Calu3 (cell line): ENCODE measurements at regions not wholly inside any gene's neighbourhood (a gene's known extent, or its start where the extent isn't known, plus 50 kb on each side); places are given as distances from the start of the nearest gene placed in this dataset.

Experiments
- BruUV-seq: library from RNA; stranded (reverse); fragments of 400-500 nt; replicated peaks from 2 replicates; lab custom pipeline; 2021; lab: Mats Ljungman, UMichigan
- CTCF ChIA-PET: fragments of 300-600 bp; sonication (Branson Sonifier 250); formaldehyde crosslinking; loops from one replicate; lab custom pipeline; 2022; ENCODE audit warnings: antibody characterized with exemption; lab: Charles Lee
- DNase-seq: peaks from one replicate; pipeline ENCODE4 v3.0.0; 2022
- H3K27ac Mint-ChIP-seq: one replicate; pipeline ENCODE4 v1.8.0; 2022; ENCODE audit warnings: mixed read lengths; ENCODE audit not compliant: unreplicated experiment
- H3K27me3 Mint-ChIP-seq: one replicate; pipeline ENCODE4 v1.8.0; 2022; ENCODE audit warnings: mixed read lengths; ENCODE audit not compliant: unreplicated experiment
- H3K36me3 Mint-ChIP-seq: one replicate; pipeline ENCODE4 v1.8.0; 2022; ENCODE audit warnings: mild to moderate bottlenecking, moderate library complexity, mixed read lengths; ENCODE audit not compliant: insufficient read depth, unreplicated experiment
- H3K4me1 Mint-ChIP-seq: one replicate; pipeline ENCODE4 v1.8.0; 2022; ENCODE audit warnings: mild to moderate bottlenecking, low read depth, mixed read lengths; ENCODE audit not compliant: unreplicated experiment
- H3K4me3 Mint-ChIP-seq: one replicate; pipeline ENCODE4 v1.8.0; 2022; ENCODE audit warnings: mild to moderate bottlenecking, low read depth, moderate library complexity, mixed read lengths; ENCODE audit not compliant: unreplicated experiment
- H3K9me3 Mint-ChIP-seq: one replicate; pipeline ENCODE4 v1.8.0; 2022; ENCODE audit warnings: low read depth, mixed read lengths; ENCODE audit not compliant: unreplicated experiment
- intact Hi-C: fragments of 100-400 bp; cut with micrococcal nuclease; formaldehyde crosslinking; loops from one replicate; pipeline ENCODE4 v1.10.0; 2022; ENCODE audit not compliant: unreplicated experiment
- TF ChIP-seq, protein P1 (sequence below): fragments of 200-600 bp; IDR thresholded peaks from one replicate; pipeline ENCODE4 v1.8.0; 2022; ENCODE audit warnings: antibody characterized with exemption; ENCODE audit not compliant: unreplicated experiment

DNA sequence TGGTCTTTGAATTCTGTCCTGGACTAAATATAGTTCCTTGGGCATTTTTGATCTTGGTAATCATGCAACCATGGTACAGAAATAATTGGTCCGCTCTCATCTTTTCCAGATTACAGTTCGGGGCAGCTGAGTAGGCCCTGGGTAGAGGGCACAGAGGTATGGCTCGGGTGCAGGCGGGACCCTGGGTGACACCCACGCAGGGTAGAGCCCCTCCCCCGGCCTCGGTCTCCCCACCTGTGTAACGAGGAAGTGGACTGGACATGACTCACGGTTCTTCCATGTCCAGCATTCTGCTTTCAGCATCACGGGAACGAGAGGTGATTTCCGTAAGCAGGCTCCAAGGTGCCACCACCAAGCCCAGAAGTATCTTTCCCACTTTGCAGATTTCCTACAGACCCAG is 91.0 kb upstream of the DIO3 start:
- DNase-seq, result no peak
- Mint-ChIP-seq H3K4me3 (no peak overlapping the region), H3K27ac (no peak overlapping the region), H3K27me3 (no peaks in the 10 kb centered on the region), H3K36me3 (peaks cover 22% of the 10 kb centered on the region), H3K4me1 (peaks cover 12% of the 10 kb centered on the region), H3K9me3 (no peaks in the 10 kb centered on the region)
- intact Hi-C loops, result no loop called here
- CTCF ChIA-PET, result no interaction called here
- BruUV-seq, result no TSS peak
- TF ChIP-seq, protein P1, sequence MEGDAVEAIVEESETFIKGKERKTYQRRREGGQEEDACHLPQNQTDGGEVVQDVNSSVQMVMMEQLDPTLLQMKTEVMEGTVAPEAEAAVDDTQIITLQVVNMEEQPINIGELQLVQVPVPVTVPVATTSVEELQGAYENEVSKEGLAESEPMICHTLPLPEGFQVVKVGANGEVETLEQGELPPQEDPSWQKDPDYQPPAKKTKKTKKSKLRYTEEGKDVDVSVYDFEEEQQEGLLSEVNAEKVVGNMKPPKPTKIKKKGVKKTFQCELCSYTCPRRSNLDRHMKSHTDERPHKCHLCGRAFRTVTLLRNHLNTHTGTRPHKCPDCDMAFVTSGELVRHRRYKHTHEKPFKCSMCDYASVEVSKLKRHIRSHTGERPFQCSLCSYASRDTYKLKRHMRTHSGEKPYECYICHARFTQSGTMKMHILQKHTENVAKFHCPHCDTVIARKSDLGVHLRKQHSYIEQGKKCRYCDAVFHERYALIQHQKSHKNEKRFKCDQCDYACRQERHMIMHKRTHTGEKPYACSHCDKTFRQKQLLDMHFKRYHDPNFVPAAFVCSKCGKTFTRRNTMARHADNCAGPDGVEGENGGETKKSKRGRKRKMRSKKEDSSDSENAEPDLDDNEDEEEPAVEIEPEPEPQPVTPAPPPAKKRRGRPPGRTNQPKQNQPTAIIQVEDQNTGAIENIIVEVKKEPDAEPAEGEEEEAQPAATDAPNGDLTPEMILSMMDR, result no peak

DNA sequence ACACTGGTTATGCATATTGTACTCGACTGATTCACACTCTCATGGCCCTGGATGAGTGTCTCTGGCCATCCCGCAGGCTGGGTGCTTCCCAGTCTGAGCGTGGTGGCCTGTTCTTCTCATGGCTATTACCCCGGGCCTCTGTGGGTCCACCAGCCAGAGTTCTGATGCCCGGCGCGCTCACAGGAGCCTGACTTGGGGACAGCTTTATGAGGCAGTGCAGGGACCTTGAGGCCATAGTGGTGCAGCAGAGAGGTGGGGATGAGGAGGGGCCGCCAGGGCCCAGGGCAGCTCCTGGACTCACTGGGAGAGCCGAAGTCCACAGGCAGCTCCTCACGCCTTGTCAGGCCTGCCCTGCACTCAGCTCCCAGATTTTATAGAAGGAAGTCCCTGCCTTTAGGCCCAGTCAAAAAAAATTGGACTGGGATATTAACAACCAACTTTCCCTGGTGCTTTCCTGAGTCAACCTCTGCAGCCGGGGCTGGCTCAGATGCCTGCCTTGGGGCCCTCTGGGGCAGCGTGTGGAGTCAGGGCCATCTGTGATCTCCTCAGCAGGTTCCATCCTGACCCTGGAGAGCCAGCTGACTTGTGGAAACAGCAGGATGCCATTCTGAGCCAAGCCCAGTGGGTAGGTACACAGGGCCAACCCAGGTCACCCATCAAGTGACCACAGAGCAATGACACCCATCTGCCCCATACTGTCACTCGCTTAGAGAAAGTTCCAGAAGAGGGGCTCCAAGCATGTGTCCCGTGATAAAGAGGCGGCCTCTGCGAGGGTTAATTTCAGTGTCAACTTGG is 89.4 kb upstream of the DIO3 start:
- intact Hi-C loops, result no loop called here
- Mint-ChIP-seq H3K4me1 (peaks cover 23% of the 10 kb centered on the region), H3K9me3 (no peaks in the 10 kb centered on the region), H3K27me3 (no peaks in the 10 kb centered on the region), H3K36me3 (peaks cover 31% of the 10 kb centered on the region), H3K27ac (no peak overlapping the region), H3K4me3 (no peak overlapping the region)
- no peak for DNase-seq
- TF ChIP-seq, protein P1, result no peak
- CTCF ChIA-PET, result no interaction called here
- BruUV-seq, result no TSS peak

GRCh38 chr14:101472518-101472849 is 88.8 kb upstream of the DIO3 start:
- Mint-ChIP-seq H3K4me3 (no peak overlapping the region), H3K27me3 (no peaks in the 10 kb centered on the region), H3K36me3 (peaks cover 32% of the 10 kb centered on the region), H3K27ac (no peak overlapping the region), H3K4me1 (peaks cover 28% of the 10 kb centered on the region), H3K9me3 (no peaks in the 10 kb centered on the region)
- intact Hi-C loops, result no loop called here
- DNase-seq, result no peak
- TF ChIP-seq, protein P1, result no peak
- BruUV-seq, result no TSS peak
- CTCF ChIA-PET, result no interaction called here

DNA sequence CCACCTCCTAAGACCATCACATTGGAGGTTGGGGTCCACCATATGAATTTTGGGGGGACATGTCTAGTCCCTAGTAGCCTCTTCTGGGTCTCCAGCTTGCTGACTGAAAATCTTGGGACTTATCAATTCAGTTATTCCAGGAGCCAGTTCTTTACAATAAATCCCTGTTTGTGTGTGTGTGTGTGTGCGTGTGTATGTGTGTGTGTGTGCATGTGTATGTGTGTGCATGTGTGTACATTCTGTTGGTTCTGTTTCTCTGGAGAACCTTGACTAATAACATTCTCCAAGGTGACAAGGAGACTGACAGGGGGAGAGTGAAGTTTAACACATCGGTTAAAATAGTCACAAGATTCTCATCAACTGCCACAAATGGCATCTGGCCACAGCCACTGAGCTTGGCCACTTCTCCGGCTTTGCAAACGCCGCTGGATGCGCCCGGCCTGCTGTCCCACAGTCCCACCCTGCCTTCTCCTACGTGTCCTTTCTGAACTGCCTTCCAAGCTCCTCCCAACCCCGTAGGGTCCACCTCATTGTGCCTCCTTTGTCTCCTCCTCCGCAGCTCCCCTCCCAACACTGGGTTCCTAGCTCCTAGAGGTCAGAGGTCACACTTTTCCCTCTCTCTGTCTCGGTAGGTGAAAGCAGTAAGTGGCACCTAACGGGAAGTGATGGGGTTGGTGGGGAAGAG is 88.1 kb upstream of the DIO3 start:
- TF ChIP-seq, protein P1, result no peak
- Mint-ChIP-seq H3K4me1 (peaks cover 35% of the 10 kb centered on the region), H3K4me3 (no peak overlapping the region), H3K27ac (no peak overlapping the region), H3K27me3 (no peaks in the 10 kb centered on the region), H3K9me3 (no peaks in the 10 kb centered on the region), H3K36me3 (peaks cover 32% of the 10 kb centered on the region)
- no peak for DNase-seq
- intact Hi-C loops, result no loop called here
- no TSS peak for BruUV-seq
- CTCF ChIA-PET, result no interaction called here
